ENCODE measurements at regions not wholly inside any gene's neighbourhood (a gene's known extent, or its start where the extent isn't known, plus 50 kb on each side); places are given as distances from the start of the nearest gene placed in this dataset.

DNA sequence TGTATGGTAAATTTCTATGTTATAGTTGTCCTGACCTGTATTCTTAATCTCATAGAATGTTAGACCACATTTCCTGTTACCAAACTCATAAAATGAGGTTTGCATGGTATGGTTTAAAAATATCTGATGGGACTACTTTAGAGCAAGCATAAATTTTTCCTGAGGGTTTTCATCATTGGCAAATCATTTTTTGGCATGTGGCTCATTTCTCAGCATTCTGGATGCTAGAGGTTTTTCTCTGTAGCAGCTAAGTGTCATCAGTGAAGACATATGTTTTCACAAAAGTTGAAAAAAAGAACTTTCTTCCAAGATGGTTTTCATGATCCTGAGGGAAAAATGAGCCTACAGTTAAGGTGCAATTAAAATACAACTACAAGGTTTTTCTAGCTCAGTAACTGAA is 503.5 kb upstream of the FAM47C start:
- no peak for DNase-seq (ENCODE audit: low spot score in 2 of 2)
- no peaks in the 10 kb centered on the region for H3K4me1 ChIP-seq
- peaks cover 0 to 6% of the 10 kb centered on the region in 2 donors for H3K27me3 ChIP-seq
- H3K9me3 ChIP-seq: peaks cover 15 to 37% of the 10 kb centered on the region in 2 donors
- no peak overlapping the region for H3K4me3 ChIP-seq
- no peak overlapping the region for H3K27ac ChIP-seq
- no peaks in the 10 kb centered on the region for H3K36me3 ChIP-seq
- intact Hi-C loops (cut with DNase I; ENCODE audit: low total_unique reads): no loop called here
- TF ChIP-seq POLR2AphosphoS5 (IDR thresholded peaks at IDR 0.05) (no peak), POLR2A (IDR thresholded peaks at IDR 0.05) (no peak)
- TF ChIP-seq, protein P1, sequence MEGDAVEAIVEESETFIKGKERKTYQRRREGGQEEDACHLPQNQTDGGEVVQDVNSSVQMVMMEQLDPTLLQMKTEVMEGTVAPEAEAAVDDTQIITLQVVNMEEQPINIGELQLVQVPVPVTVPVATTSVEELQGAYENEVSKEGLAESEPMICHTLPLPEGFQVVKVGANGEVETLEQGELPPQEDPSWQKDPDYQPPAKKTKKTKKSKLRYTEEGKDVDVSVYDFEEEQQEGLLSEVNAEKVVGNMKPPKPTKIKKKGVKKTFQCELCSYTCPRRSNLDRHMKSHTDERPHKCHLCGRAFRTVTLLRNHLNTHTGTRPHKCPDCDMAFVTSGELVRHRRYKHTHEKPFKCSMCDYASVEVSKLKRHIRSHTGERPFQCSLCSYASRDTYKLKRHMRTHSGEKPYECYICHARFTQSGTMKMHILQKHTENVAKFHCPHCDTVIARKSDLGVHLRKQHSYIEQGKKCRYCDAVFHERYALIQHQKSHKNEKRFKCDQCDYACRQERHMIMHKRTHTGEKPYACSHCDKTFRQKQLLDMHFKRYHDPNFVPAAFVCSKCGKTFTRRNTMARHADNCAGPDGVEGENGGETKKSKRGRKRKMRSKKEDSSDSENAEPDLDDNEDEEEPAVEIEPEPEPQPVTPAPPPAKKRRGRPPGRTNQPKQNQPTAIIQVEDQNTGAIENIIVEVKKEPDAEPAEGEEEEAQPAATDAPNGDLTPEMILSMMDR (IDR thresholded peaks at IDR 0.05): no peak

DNA sequence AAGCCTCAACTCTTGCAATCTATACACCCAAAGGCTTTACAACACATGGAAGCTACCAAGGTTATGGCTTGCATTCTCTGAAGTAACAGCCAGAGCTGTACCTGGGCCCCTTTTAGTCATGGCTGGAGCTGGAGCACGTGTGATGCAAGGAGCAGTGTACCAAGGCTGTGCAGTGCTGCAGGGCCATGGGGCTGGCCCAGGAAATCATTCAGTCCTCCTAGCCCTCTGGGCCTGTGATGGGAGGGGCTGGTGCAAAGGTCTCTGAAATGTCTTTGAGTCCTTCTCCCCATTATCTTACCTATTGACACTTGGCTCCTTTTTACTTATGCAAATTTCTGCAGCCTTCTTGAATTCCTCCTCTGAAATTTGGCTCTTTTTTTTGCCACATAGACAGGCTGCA is 500.1 kb upstream of the FAM47C start:
- H3K27me3 ChIP-seq: peaks cover 0 to 6% of the 10 kb centered on the region in 2 donors
- H3K4me1 ChIP-seq: no peaks in the 10 kb centered on the region
- no peak overlapping the region for H3K27ac ChIP-seq
- DNase-seq (ENCODE audit: low spot score in 2 of 2): no peak
- H3K9me3 ChIP-seq: peaks cover 10 to 24% of the 10 kb centered on the region in 2 donors
- TF ChIP-seq POLR2A (IDR thresholded peaks at IDR 0.05) (no peak), POLR2AphosphoS5 (IDR thresholded peaks at IDR 0.05) (no peak)
- TF ChIP-seq, protein P1 (IDR thresholded peaks at IDR 0.05): no peak
- H3K4me3 ChIP-seq: no peak overlapping the region
- intact Hi-C loops (cut with DNase I; ENCODE audit: low total_unique reads): no loop called here
- no peaks in the 10 kb centered on the region for H3K36me3 ChIP-seq

DNA sequence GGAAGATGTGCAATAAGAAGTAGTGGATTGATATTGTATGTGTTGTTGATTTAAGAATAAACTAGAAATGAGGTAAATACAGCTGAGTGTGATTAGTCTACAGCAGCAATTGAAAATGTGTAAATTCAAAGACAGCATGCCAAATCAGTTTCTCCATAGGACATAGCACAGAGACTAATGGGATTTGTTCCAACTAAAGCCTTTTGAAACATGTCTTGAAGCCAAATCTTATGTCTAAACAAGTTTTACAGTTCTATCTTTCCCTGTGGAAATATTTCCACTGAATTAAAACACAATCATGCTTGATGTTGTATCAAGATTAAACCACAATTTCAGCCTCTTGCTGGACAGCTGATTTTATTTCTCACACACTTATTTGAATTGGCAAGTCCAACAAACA is 497.4 kb upstream of the FAM47C start:
- Histone ChIP-seq H3K36me3 (no peaks in the 10 kb centered on the region), H3K27ac (no peak overlapping the region), H3K4me1 (no peaks in the 10 kb centered on the region), H3K27me3 (no peaks in the 10 kb centered on the region), H3K9me3 (peaks cover 10 to 38% of the 10 kb centered on the region in 2 donors), H3K4me3 (no peak overlapping the region)
- DNase-seq (ENCODE audit: low spot score in 2 of 2): no peak
- no peak for TF ChIP-seq POLR2A (IDR thresholded peaks at IDR 0.05)
- TF ChIP-seq, protein P1 (IDR thresholded peaks at IDR 0.05): no peak
- TF ChIP-seq POLR2AphosphoS5 (IDR thresholded peaks at IDR 0.05): no peak
- intact Hi-C loops (cut with DNase I; ENCODE audit: low total_unique reads): no loop called here

DNA sequence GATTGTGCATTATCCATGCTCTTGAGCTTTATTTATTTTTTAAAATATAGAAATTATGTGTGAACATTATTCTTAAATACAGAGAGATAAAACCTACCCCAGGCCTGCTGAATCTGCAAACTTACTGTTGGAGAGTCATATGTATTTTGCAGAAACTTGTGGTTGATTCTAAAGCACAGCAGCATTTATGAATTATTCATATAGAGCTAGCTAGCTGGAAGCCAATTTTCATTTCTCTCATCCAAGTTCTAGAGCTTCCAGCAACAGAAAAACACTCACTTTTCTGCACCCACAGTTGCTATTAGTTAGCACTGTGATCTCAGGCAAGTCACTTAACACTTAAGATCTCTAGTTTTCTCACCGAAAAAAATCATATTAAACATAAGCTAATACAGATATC is 479.5 kb upstream of the FAM47C start:
- H3K4me3 ChIP-seq: no peak overlapping the region
- no peaks in the 10 kb centered on the region for H3K36me3 ChIP-seq
- H3K27me3 ChIP-seq: peaks cover 0 to 8% of the 10 kb centered on the region in 2 donors
- no peaks in the 10 kb centered on the region for H3K4me1 ChIP-seq
- intact Hi-C loops (cut with DNase I; ENCODE audit: low total_unique reads): no loop called here
- no peaks in the 10 kb centered on the region for H3K9me3 ChIP-seq
- TF ChIP-seq POLR2A (IDR thresholded peaks at IDR 0.05) (no peak), POLR2AphosphoS5 (IDR thresholded peaks at IDR 0.05) (no peak)
- TF ChIP-seq, protein P1 (IDR thresholded peaks at IDR 0.05): no peak
- no peak for DNase-seq (ENCODE audit: low spot score in 2 of 2)
- H3K27ac ChIP-seq: no peak overlapping the region

DNA sequence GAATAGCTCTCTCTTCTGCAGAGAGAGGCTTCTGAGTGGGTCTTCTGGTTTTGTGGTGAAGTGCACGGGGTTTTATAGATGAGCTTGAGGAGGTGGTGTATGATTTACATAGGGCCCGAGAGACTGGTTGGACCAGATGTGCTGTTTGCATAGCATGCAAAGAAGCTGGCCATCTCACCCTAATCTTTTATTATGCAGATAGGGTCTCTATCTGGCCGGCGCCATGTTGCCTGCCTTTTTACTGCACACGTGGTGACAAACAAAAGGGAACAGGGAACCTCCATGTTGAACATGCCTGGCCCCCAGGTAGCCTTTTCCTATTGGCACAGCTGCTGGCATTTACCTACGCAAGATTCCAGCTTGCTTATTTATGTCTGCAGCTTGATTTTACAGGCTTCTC is 473.3 kb upstream of the FAM47C start:
- Histone ChIP-seq H3K9me3 (no peaks in the 10 kb centered on the region), H3K36me3 (no peaks in the 10 kb centered on the region), H3K27me3 (peaks cover 0 to 23% of the 10 kb centered on the region in 2 donors), H3K4me1 (no peaks in the 10 kb centered on the region), H3K4me3 (no peak overlapping the region), H3K27ac (no peak overlapping the region)
- no peak for TF ChIP-seq POLR2A (IDR thresholded peaks at IDR 0.05)
- TF ChIP-seq, protein P1 (IDR thresholded peaks at IDR 0.05): no peak
- no peak for TF ChIP-seq POLR2AphosphoS5 (IDR thresholded peaks at IDR 0.05)
- intact Hi-C loops (cut with DNase I; ENCODE audit: low total_unique reads): no loop called here
- DNase-seq (ENCODE audit: low spot score in 2 of 2): no peak

All from breast epithelium (tissue), 4 donors.